H9 (cell line): ENCODE measurements at regions not wholly inside any gene's neighbourhood (a gene's known extent, or its start where the extent isn't known, plus 50 kb on each side); places are given as distances from the start of the nearest gene placed in this dataset.

Experiments used
- DNase-seq: peaks from one replicate; pipeline ENCODE4 v3.0.0-alpha.2; 2017
- H2AFZ ChIP-seq: one replicate; pipeline ENCODE4 v1.6.1; 2013; ENCODE audit warnings: mild to moderate bottlenecking, low read length, control low read depth, moderate library complexity
- H2AK5ac ChIP-seq: 2 replicates; pipeline ENCODE4 v1.6.1; 2013; ENCODE audit warnings: low read length, control low read depth, mixed read lengths; ENCODE audit not compliant: insufficient read length
- H2BK120ac ChIP-seq: one replicate; pipeline ENCODE4 v1.6.1; 2013; ENCODE audit warnings: low read depth, mild to moderate bottlenecking, low read length, control low read depth, inconsistent platforms; ENCODE audit not compliant: poor library complexity, severe bottlenecking
- H2BK12ac ChIP-seq: 2 replicates; pipeline ENCODE4 v1.6.1; 2013; ENCODE audit warnings: low read length, control low read depth, mixed read lengths, low read depth; ENCODE audit not compliant: insufficient read length
- H2BK15ac ChIP-seq: 2 replicates; pipeline ENCODE4 v1.6.1; 2013; ENCODE audit warnings: low read depth, low read length, control low read depth
- H2BK20ac ChIP-seq: one replicate; pipeline ENCODE4 v1.6.1; 2013; ENCODE audit warnings: low read depth, mild to moderate bottlenecking, low read length, control low read depth, inconsistent platforms; ENCODE audit not compliant: poor library complexity, severe bottlenecking
- H2BK5ac ChIP-seq: 2 replicates; pipeline ENCODE4 v1.6.1; 2013; ENCODE audit warnings: low read length, control low read depth, mixed read lengths; ENCODE audit not compliant: insufficient read length
- H3K14ac ChIP-seq: 2 replicates; pipeline ENCODE4 v1.6.1; 2013; ENCODE audit warnings: low read length, control low read depth; ENCODE audit not compliant: insufficient read depth
- H3K18ac ChIP-seq: 2 replicates; pipeline ENCODE4 v1.6.1; 2013; ENCODE audit warnings: low read depth, mild to moderate bottlenecking, mixed read lengths, low read length, control low read depth; ENCODE audit not compliant: insufficient read length
- H3K23ac ChIP-seq: 2 replicates; pipeline ENCODE4 v1.6.1; 2013; ENCODE audit warnings: low read length, control low read depth, mixed read lengths, low read depth; ENCODE audit not compliant: insufficient read length
- H3K23me2 ChIP-seq: 2 replicates; pipeline ENCODE4 v1.6.1; 2013; ENCODE audit warnings: low read depth, mild to moderate bottlenecking, mixed read lengths, low read length, control low read depth; ENCODE audit not compliant: insufficient read length, poor library complexity, severe bottlenecking
- H3K27ac ChIP-seq: 2 replicates; pipeline ENCODE4 v1.5.1; 2013; ENCODE audit warnings: low read length, control low read depth, mixed read lengths, low read depth; ENCODE audit not compliant: insufficient read length
- H3K27me3 ChIP-seq: 2 replicates; pipeline ENCODE4 v1.6.1; 2013; ENCODE audit warnings: low read length, control low read depth, inconsistent platforms; ENCODE audit not compliant: insufficient read depth
- H3K4ac ChIP-seq: 2 replicates; pipeline ENCODE4 v1.6.1; 2013; ENCODE audit warnings: low read depth, mild to moderate bottlenecking, control low read depth, inconsistent platforms, low read length, moderate library complexity
- H3K4me1 ChIP-seq: 2 replicates; pipeline ENCODE4 v1.6.1; 2013; ENCODE audit warnings: low read length, control low read depth, inconsistent platforms; ENCODE audit not compliant: insufficient read depth
- H3K4me2 ChIP-seq: 2 replicates; pipeline ENCODE4 v1.6.1; 2013; ENCODE audit warnings: low read length, control low read depth, mixed read lengths; ENCODE audit not compliant: insufficient read length, insufficient read depth
- H3K56ac ChIP-seq: 2 replicates; pipeline ENCODE4 v1.6.1; 2013; ENCODE audit warnings: low read depth, mild to moderate bottlenecking, mixed read lengths, low read length, control low read depth; ENCODE audit not compliant: insufficient read length
- H3K79me1 ChIP-seq: 2 replicates; pipeline ENCODE4 v1.6.1; 2013; ENCODE audit warnings: low read depth, mild to moderate bottlenecking, moderate library complexity, low read length, control low read depth, inconsistent platforms; ENCODE audit not compliant: insufficient read depth, poor library complexity, severe bottlenecking
- H3K79me2 ChIP-seq: 2 replicates; pipeline ENCODE4 v1.6.1; 2013; ENCODE audit warnings: low read length, control low read depth, inconsistent platforms; ENCODE audit not compliant: insufficient read depth
- H3K9ac ChIP-seq: 2 replicates; pipeline ENCODE4 v1.6.1; 2013; ENCODE audit warnings: low read length, control low read depth, mixed read lengths; ENCODE audit not compliant: insufficient read length; ENCODE audit errors: extremely low read depth
- H3K9me3 ChIP-seq: one replicate; pipeline ENCODE4 v1.6.1; 2013; ENCODE audit warnings: low read depth, low read length, inconsistent platforms; ENCODE audit not compliant: control insufficient read depth
- H3T11ph ChIP-seq: one replicate; pipeline ENCODE4 v1.6.1; 2013; ENCODE audit warnings: mild to moderate bottlenecking, low read length, control low read depth, inconsistent platforms
- H4K20me1 ChIP-seq: one replicate; pipeline ENCODE4 v1.6.1; 2013; ENCODE audit not compliant: control insufficient read depth, insufficient read length, insufficient read depth
- H4K5ac ChIP-seq: 2 replicates; pipeline ENCODE4 v1.6.1; 2013; ENCODE audit warnings: low read depth, mild to moderate bottlenecking, mixed read lengths, low read length, control low read depth; ENCODE audit not compliant: insufficient read length
- H4K8ac ChIP-seq: replicated peaks from 2 replicates; pipeline ENCODE4 v1.6.1; 2013; ENCODE audit warnings: low read length, control low read depth, mixed read lengths, low read depth; ENCODE audit not compliant: insufficient read length
- H4K91ac ChIP-seq: 2 replicates; pipeline ENCODE4 v1.6.1; 2013; ENCODE audit warnings: low read depth, mild to moderate bottlenecking, moderate library complexity, mixed read lengths, low read length, control low read depth; ENCODE audit not compliant: insufficient read length
- H3K27ac Mint-ChIP-seq, 3 experiments: 2 replicates in 2 of 3; 3 replicates in 1 of 3; pipeline ENCODE4 v1.8.0; 2020 to 2021; ENCODE audit warnings: mixed read lengths in 3 of 3, mild to moderate bottlenecking in 1 of 3, moderate library complexity in 1 of 3
- H3K27me3 Mint-ChIP-seq: 2 replicates; pipeline ENCODE4 v1.8.0; 2021; ENCODE audit warnings: low read depth, mild to moderate bottlenecking, moderate library complexity, mixed read lengths
- H3K36me3 Mint-ChIP-seq, 3 experiments: 2 replicates in 2 of 3; 3 replicates in 1 of 3; pipeline ENCODE4 v1.8.0; 2020 to 2021; ENCODE audit warnings: low read depth in 3 of 3, mixed read lengths in 3 of 3; ENCODE audit not compliant: insufficient read depth in 1 of 3
- H3K4me1 Mint-ChIP-seq, 2 experiments: 2 replicates each; pipeline ENCODE4 v1.8.0; 2020; ENCODE audit warnings: mixed read lengths in 2 of 2
- H3K4me3 Mint-ChIP-seq, 2 experiments: 2 replicates in 1 of 2; 3 replicates in 1 of 2; pipeline ENCODE4 v1.8.0; 2020 to 2021; ENCODE audit warnings: mild to moderate bottlenecking in 2 of 2, mixed read lengths in 2 of 2, moderate library complexity in 1 of 2
- H3K9me3 Mint-ChIP-seq, 2 experiments: 2 replicates in 1 of 2; 3 replicates in 1 of 2; pipeline ENCODE4 v1.8.0; 2020; ENCODE audit warnings: mild to moderate bottlenecking in 2 of 2, mixed read lengths in 2 of 2, moderate library complexity in 1 of 2
- CTCF ChIP-seq: fragments of 200-600 bp; sonication (generic); conservative IDR thresholded peaks from 3 replicates; pipeline ENCODE4 v1.8.0; 2021; ENCODE audit warnings: antibody characterized with exemption, mild to moderate bottlenecking
- WGBS: extraction: QIAGEN DNeasy Blood & Tissue Kit; methylation state at CpG from one replicate; pipeline ENCODE4 v1.1.7; 2013; ENCODE audit warnings: missing lambda C conversion rate, low lambda C conversion rate, mixed read lengths; ENCODE audit not compliant: insufficient read length; ENCODE audit errors: extremely low coverage; 5-methylcytosine and 5-hydroxymethylcytosine counted together

DNA sequence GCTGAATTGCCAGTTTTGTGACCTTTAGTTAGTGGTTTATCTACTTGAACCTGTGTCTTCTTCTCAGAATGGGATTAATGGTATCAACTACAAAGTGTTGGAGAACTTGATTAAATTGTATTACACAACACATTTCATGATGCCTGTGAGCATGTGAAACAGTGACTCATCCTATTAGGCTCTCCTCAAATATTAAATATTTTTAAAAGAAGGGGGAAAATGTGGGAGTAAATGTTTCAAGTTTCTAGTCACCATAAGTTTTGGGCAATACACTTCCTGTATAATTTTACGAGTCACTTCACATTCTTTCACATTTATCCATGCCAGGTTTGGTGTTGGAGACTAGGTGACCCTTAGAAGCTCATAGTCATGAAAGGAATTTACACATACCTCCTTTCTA, 147.0 kb downstream of the HS3ST1 start:
- H2BK5ac ChIP-seq: no peak overlapping the region
- H3K27ac ChIP-seq: no peak overlapping the region
- H2BK20ac ChIP-seq: no peak overlapping the region
- H3K4ac ChIP-seq: no peak overlapping the region
- no peaks in the 10 kb centered on the region for H3K79me2 ChIP-seq
- H3K56ac ChIP-seq: no peak overlapping the region
- H2BK12ac ChIP-seq: no peak overlapping the region
- H3T11ph ChIP-seq: no peak overlapping the region
- Mint-ChIP-seq H3K4me3 (no peak overlapping the region), H3K27ac (no peak overlapping the region), H3K27me3 (0 out of 2 replicates have a peak, but pooled peaks cover 2% of the 10 kb centered on the region), H3K9me3 (peaks cover 20 to 29% of the 10 kb centered on the region in 2 experiments), H3K36me3 (peaks cover 8 to 22% (median 16%) of the 10 kb centered on the region in 3 experiments; a peak in 6 of 7 replicates), H3K4me1 (no peaks in the 10 kb centered on the region)
- no peak overlapping the region for H4K91ac ChIP-seq
- H3K79me1 ChIP-seq: no peaks in the 10 kb centered on the region
- H4K5ac ChIP-seq: no peak overlapping the region
- no peaks in the 10 kb centered on the region for H3K4me1 ChIP-seq
- H2BK120ac ChIP-seq: no peak overlapping the region
- H4K8ac ChIP-seq: no peak overlapping the region
- DNase-seq: no peak
- H3K9me3 ChIP-seq: no peaks in the 10 kb centered on the region
- H2AK5ac ChIP-seq: no peak overlapping the region
- H3K14ac ChIP-seq: no peak overlapping the region
- no peaks in the 10 kb centered on the region for H3K23me2 ChIP-seq
- no peak overlapping the region for H3K9ac ChIP-seq
- H3K27me3 ChIP-seq: no peaks in the 10 kb centered on the region
- H3K4me2 ChIP-seq: no peak overlapping the region
- H2AFZ ChIP-seq: no peak overlapping the region
- TF ChIP-seq CTCF: no peak
- no peaks in the 10 kb centered on the region for H4K20me1 ChIP-seq
- H3K18ac ChIP-seq: no peak overlapping the region
- no peak overlapping the region for H2BK15ac ChIP-seq
- no CpG with 5 or more reads among the region's 1 CpG for WGBS
- no peak overlapping the region for H3K23ac ChIP-seq
